Liver (tissue), 8 donors: ENCODE measurements at regions not wholly inside any gene's neighbourhood (a gene's known extent, or its start where the extent isn't known, plus 50 kb on each side); places are given as distances from the start of the nearest gene placed in this dataset.

ENCODE experiments used
- DNase-seq: peaks from one replicate; pipeline ENCODE4 v3.0.0-alpha.2; 2017; ENCODE audit warnings: low spot score
- H3K27ac ChIP-seq, 2 donors: one replicate each; pipeline ENCODE4 v1.7.0; 2013; ENCODE audit warnings: inconsistent platforms in 2 of 2, low read length in 2 of 2, control low read depth in 1 of 2, low read depth in 1 of 2, mild to moderate bottlenecking in 1 of 2
- H3K27me3 ChIP-seq, 4 donors: one replicate each; pipeline versions ENCODE4 v1.6.1 to v1.7.0; 2013; ENCODE audit warnings: low read length in 3 of 4, inconsistent platforms in 1 of 4, mild to moderate bottlenecking in 1 of 4, moderate library complexity in 1 of 4; ENCODE audit not compliant: control insufficient read depth in 4 of 4, insufficient read depth in 4 of 4
- H3K36me3 ChIP-seq, 4 donors: one replicate each; pipeline versions ENCODE4 v1.6.1 to v1.7.0; 2013; ENCODE audit warnings: low read length in 3 of 4, mild to moderate bottlenecking in 3 of 4, low read depth in 1 of 4, moderate library complexity in 1 of 4; ENCODE audit not compliant: control insufficient read depth in 4 of 4, insufficient read depth in 3 of 4
- H3K4me1 ChIP-seq, 4 donors: one replicate each; pipeline versions ENCODE4 v1.6.1 to v1.7.0; 2013; ENCODE audit warnings: low read length in 3 of 4, mild to moderate bottlenecking in 3 of 4, moderate library complexity in 1 of 4; ENCODE audit not compliant: control insufficient read depth in 4 of 4, insufficient read depth in 4 of 4
- H3K4me3 ChIP-seq, 3 donors: one replicate each; pipeline versions ENCODE4 v1.6.1 to v1.7.0; 2013; ENCODE audit warnings: low read length in 3 of 3, control low read depth in 1 of 3, low read depth in 1 of 3, mild to moderate bottlenecking in 1 of 3
- H3K9ac ChIP-seq, 2 donors: one replicate each; pipeline ENCODE4 v1.7.0; 2013; ENCODE audit warnings: low read length in 2 of 2, mild to moderate bottlenecking in 2 of 2, moderate library complexity in 2 of 2, control low read depth in 1 of 2, low read depth in 1 of 2
- H3K9me3 ChIP-seq, 4 donors: one replicate each; pipeline versions ENCODE4 v1.6.1 to v1.7.0; 2013; ENCODE audit warnings: low read length in 3 of 4; ENCODE audit not compliant: control insufficient read depth in 4 of 4
- EGR1 ChIP-seq, 2 donors: IDR thresholded peaks; 2 replicates each; pipeline ENCODE4 v1.6.1; 2016 to 2018; ENCODE audit warnings: antibody characterized with exemption in 2 of 2, low read depth in 2 of 2
- FOXA1 ChIP-seq: IDR thresholded peaks from 2 replicates; pipeline ENCODE4 v1.6.1; 2016; ENCODE audit warnings: antibody characterized with exemption
- FOXA2 ChIP-seq: IDR thresholded peaks from 2 replicates; pipeline ENCODE4 v1.6.1; 2016; ENCODE audit warnings: antibody characterized with exemption
- GABPA ChIP-seq, 2 donors: IDR thresholded peaks in 1 of 2; conservative IDR thresholded peaks in 1 of 2; 2 replicates each; pipeline ENCODE4 v1.6.1; 2016; ENCODE audit warnings: antibody characterized with exemption in 2 of 2, mild to moderate bottlenecking in 1 of 2, moderate library complexity in 1 of 2
- HNF4A ChIP-seq, 2 donors: conservative IDR thresholded peaks; 2 replicates each; pipeline ENCODE4 v1.6.1; 2016; ENCODE audit warnings: antibody characterized with exemption in 2 of 2, mild to moderate bottlenecking in 2 of 2
- HNF4G ChIP-seq: IDR thresholded peaks from 2 replicates; pipeline ENCODE4 v1.6.1; 2016; ENCODE audit warnings: antibody characterized with exemption
- JUND ChIP-seq, 2 donors: IDR thresholded peaks; 2 replicates each; pipeline ENCODE4 v1.6.1; 2016; ENCODE audit warnings: antibody characterized with exemption in 2 of 2
- MAX ChIP-seq: IDR thresholded peaks from 2 replicates; pipeline ENCODE4 v1.6.1; 2016; ENCODE audit warnings: antibody characterized with exemption
- NR2F2 ChIP-seq: IDR thresholded peaks from 2 replicates; pipeline ENCODE4 v1.6.1; 2016; ENCODE audit warnings: antibody characterized with exemption
- RAD21 ChIP-seq, 2 donors: IDR thresholded peaks; 2 replicates each; pipeline ENCODE4 v1.6.1; 2016; ENCODE audit warnings: antibody characterized with exemption in 2 of 2, mild to moderate bottlenecking in 2 of 2
- REST ChIP-seq: IDR thresholded peaks from 2 replicates; pipeline ENCODE4 v1.6.1; 2016; ENCODE audit warnings: antibody characterized with exemption, mild to moderate bottlenecking
- RXRA ChIP-seq, 2 donors: IDR thresholded peaks; 2 replicates each; pipeline ENCODE4 v1.6.1; 2017 to 2018; ENCODE audit warnings: antibody characterized with exemption in 2 of 2, mild to moderate bottlenecking in 1 of 2
- SP1 ChIP-seq: IDR thresholded peaks from 2 replicates; pipeline ENCODE4 v1.6.1; 2018; ENCODE audit warnings: antibody characterized with exemption, mild to moderate bottlenecking
- TAF1 ChIP-seq: conservative IDR thresholded peaks from 2 replicates; pipeline ENCODE4 v1.6.1; 2016; ENCODE audit warnings: antibody characterized with exemption, mild to moderate bottlenecking
- YY1 ChIP-seq: IDR thresholded peaks from 2 replicates; pipeline ENCODE4 v1.6.1; 2016; ENCODE audit warnings: antibody characterized with exemption, mild to moderate bottlenecking
- WGBS: extraction: QIAGEN DNeasy Blood & Tissue Kit; methylation state at CpG from one replicate; pipeline ENCODE4 v1.1.7; 2013; 5-methylcytosine and 5-hydroxymethylcytosine counted together
- TF ChIP-seq, protein P1 (sequence below): fragments of 150-350 bp; IDR thresholded peaks from 2 replicates; pipeline ENCODE4 v1.5.1; 2017; ENCODE audit warnings: improper control_type of control experiment, low read depth, low read length; ENCODE audit not compliant: missing input control
- TF ChIP-seq, protein P2 (sequence below): IDR thresholded peaks from 2 replicates; pipeline ENCODE4 v1.6.1; 2016; ENCODE audit warnings: antibody characterized with exemption
- TF ChIP-seq, protein P3 (sequence below): IDR thresholded peaks from 2 replicates; pipeline ENCODE4 v1.6.1; 2016; ENCODE audit warnings: antibody characterized with exemption
- donor health status: healthy.
- donor health status: healthy.
- donor health status: healthy.
- donor health status: healthy.
- donor health status: healthy.

DNA sequence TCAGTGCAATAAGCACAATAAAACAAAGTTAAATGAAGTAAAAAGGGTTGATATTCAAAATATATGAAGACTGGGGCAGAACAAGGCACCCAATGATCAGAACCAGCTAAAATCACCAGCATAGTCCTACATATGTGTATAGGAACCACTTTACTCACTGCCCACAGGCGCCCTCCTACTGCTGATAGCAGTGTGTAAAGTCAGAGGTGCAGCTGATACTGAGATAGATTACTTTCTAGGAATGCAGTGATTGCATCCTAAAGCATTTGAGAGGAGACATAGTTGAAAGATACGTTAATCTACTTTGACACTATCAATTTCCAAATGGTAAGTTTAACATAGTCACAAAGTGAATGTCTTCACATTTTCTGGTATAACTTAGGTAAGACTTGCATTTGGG lies 161.1 kb upstream of the MCHR2 start:
- H3K27me3 ChIP-seq = no peaks in the 10 kb centered on the region
- H3K27ac ChIP-seq = no peak overlapping the region
- TF ChIP-seq RXRA (IDR thresholded peaks at IDR 0.05) = no peak
- no peaks in the 10 kb centered on the region for H3K4me1 ChIP-seq
- no peaks in the 10 kb centered on the region for H3K9me3 ChIP-seq
- no peaks in the 10 kb centered on the region for H3K36me3 ChIP-seq
- no peak overlapping the region for H3K4me3 ChIP-seq
- no peak overlapping the region for H3K9ac ChIP-seq
- 71% methylated on average over 2 of the region's 2 CpGs for WGBS
- DNase-seq = no peak

GRCh38 chr6:100153636-100154275 lies 159.7 kb upstream of the MCHR2 start:
- no peaks in the 10 kb centered on the region for H3K27me3 ChIP-seq
- WGBS = 69% methylated on average over 2 of the region's 2 CpGs
- H3K4me1 ChIP-seq = no peaks in the 10 kb centered on the region
- H3K27ac ChIP-seq = no peak overlapping the region
- no peaks in the 10 kb centered on the region for H3K36me3 ChIP-seq
- TF ChIP-seq REST (no peak), FOXA2 (no peak), HNF4A (conservative IDR thresholded peaks at IDR 0.05) (no peak), HNF4G (no peak), JUND (IDR thresholded peaks at IDR 0.05) (no peak), RAD21 (IDR thresholded peaks at IDR 0.05) (no peak), MAX (no peak), GABPA (IDR thresholded peaks at IDR 0.05 in 1 of 2, conservative IDR thresholded peaks at IDR 0.05 in 1 of 2) (no peak), SP1 (no peak), NR2F2 (no peak), TAF1 (no peak), EGR1 (IDR thresholded peaks at IDR 0.05; ENCODE audit: low read depth in 2 of 2) (no peak), FOXA1 (no peak), RXRA (IDR thresholded peaks at IDR 0.05) (no peak), YY1 (no peak)
- TF ChIP-seq, protein P1, sequence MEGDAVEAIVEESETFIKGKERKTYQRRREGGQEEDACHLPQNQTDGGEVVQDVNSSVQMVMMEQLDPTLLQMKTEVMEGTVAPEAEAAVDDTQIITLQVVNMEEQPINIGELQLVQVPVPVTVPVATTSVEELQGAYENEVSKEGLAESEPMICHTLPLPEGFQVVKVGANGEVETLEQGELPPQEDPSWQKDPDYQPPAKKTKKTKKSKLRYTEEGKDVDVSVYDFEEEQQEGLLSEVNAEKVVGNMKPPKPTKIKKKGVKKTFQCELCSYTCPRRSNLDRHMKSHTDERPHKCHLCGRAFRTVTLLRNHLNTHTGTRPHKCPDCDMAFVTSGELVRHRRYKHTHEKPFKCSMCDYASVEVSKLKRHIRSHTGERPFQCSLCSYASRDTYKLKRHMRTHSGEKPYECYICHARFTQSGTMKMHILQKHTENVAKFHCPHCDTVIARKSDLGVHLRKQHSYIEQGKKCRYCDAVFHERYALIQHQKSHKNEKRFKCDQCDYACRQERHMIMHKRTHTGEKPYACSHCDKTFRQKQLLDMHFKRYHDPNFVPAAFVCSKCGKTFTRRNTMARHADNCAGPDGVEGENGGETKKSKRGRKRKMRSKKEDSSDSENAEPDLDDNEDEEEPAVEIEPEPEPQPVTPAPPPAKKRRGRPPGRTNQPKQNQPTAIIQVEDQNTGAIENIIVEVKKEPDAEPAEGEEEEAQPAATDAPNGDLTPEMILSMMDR = no peak
- TF ChIP-seq, protein P2, sequence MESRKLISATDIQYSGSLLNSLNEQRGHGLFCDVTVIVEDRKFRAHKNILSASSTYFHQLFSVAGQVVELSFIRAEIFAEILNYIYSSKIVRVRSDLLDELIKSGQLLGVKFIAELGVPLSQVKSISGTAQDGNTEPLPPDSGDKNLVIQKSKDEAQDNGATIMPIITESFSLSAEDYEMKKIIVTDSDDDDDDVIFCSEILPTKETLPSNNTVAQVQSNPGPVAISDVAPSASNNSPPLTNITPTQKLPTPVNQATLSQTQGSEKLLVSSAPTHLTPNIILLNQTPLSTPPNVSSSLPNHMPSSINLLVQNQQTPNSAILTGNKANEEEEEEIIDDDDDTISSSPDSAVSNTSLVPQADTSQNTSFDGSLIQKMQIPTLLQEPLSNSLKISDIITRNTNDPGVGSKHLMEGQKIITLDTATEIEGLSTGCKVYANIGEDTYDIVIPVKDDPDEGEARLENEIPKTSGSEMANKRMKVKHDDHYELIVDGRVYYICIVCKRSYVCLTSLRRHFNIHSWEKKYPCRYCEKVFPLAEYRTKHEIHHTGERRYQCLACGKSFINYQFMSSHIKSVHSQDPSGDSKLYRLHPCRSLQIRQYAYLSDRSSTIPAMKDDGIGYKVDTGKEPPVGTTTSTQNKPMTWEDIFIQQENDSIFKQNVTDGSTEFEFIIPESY = no peak
- TF ChIP-seq, protein P3, sequence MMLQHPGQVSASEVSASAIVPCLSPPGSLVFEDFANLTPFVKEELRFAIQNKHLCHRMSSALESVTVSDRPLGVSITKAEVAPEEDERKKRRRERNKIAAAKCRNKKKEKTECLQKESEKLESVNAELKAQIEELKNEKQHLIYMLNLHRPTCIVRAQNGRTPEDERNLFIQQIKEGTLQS = no peak
- H3K4me3 ChIP-seq = no peak overlapping the region
- DNase-seq = no peak
- H3K9ac ChIP-seq = no peak overlapping the region
- H3K9me3 ChIP-seq = no peaks in the 10 kb centered on the region
